K562 (cell line): ENCODE measurements at regions not wholly inside any gene's neighbourhood (a gene's known extent, or its start where the extent isn't known, plus 50 kb on each side); places are given as distances from the start of the nearest gene placed in this dataset.
A peak's percentile ranks its signal among the peaks of the same experiment; 100 is the strongest.

ENCODE experiments used
- BCOR ChIP-seq: fragments of 450-650 bp; IDR thresholded peaks from 2 replicates; pipeline ENCODE4 v1.6.1; 2016
- CAMTA2 ChIP-seq: fragments of 250-450 bp; sonication (Bioruptor Pico); conservative IDR thresholded peaks from 2 replicates; pipeline ENCODE4 v1.5.1; 2022
- CXXC5 ChIP-seq: fragments of 250-450 bp; sonication (Bioruptor Pico); IDR thresholded peaks from 2 replicates; pipeline ENCODE4 v1.8.0; 2022; ENCODE audit warnings: inconsistent platforms, mild to moderate bottlenecking, moderate library complexity
- HDAC2 ChIP-seq: fragments of 450-650 bp; IDR thresholded peaks from 2 replicates; pipeline ENCODE4 v1.6.1; 2016; ENCODE audit warnings: mild to moderate bottlenecking
- HDGF ChIP-seq: fragments of 450-650 bp; IDR thresholded peaks from 2 replicates; pipeline ENCODE4 v1.6.1; 2016
- JUND ChIP-seq, 2 experiments: IDR thresholded peaks; 2 replicates in 1 of 2; 3 replicates in 1 of 2; pipeline ENCODE4 v1.6.1; 2011; ENCODE audit warnings: borderline replicate concordance in 2 of 2, low read depth in 2 of 2, low read length in 2 of 2, improper control_type of control experiment in 1 of 2, missing biosample characterization in 1 of 2, missing genetic modification characterization in 1 of 2, missing genetic modification reagents in 1 of 2
- NR2C2 ChIP-seq, 2 experiments: fragments of 200-800 bp in 1 of 2; sonication (Bioruptor generic) in 1 of 2; sonication (generic) in 1 of 2; formaldehyde crosslinking in 1 of 2; IDR thresholded peaks; 2 replicates each; pipeline versions ENCODE4 v1.6.1 to v1.8.0; 2016 to 2022; ENCODE audit warnings: mild to moderate bottlenecking in 1 of 2, missing compliant biosample characterization in 1 of 2, missing genetic modification characterization in 1 of 2, missing genetic modification reagents in 1 of 2
- PTBP1 ChIP-seq: fragments of 200-400 bp; formaldehyde crosslinking; IDR thresholded peaks from 2 replicates; pipeline ENCODE4 v1.6.1; 2017; ENCODE audit warnings: low read depth, low read length
- RBM25 ChIP-seq: fragments of 200-400 bp; formaldehyde crosslinking; IDR thresholded peaks from 2 replicates; pipeline ENCODE4 v1.6.1; 2018; ENCODE audit warnings: low read length, low read depth, moderate library complexity; ENCODE audit not compliant: severe bottlenecking
- RCOR1 ChIP-seq, 2 experiments: IDR thresholded peaks; 2 replicates each; pipeline ENCODE4 v1.6.1; 2012; ENCODE audit warnings: low read depth in 2 of 2, low read length in 2 of 2, borderline replicate concordance in 1 of 2, improper control_type of control experiment in 1 of 2
- SMARCA5 ChIP-seq: fragments of 450-650 bp; IDR thresholded peaks from 2 replicates; pipeline ENCODE4 v1.6.1; 2016
- SRSF3 ChIP-seq: fragments of 200-400 bp; formaldehyde crosslinking; IDR thresholded peaks from 2 replicates; pipeline ENCODE4 v1.6.1; 2016; ENCODE audit warnings: mild to moderate bottlenecking, low read length, moderate library complexity; ENCODE audit not compliant: insufficient read depth
- TSHZ1 ChIP-seq: fragments of 250-450 bp; sonication (Bioruptor Pico); IDR thresholded peaks from 2 replicates; pipeline ENCODE4 v1.4.0; 2020; ENCODE audit warnings: mild to moderate bottlenecking, moderate library complexity
- ZFP36 ChIP-seq: fragments of 150-350 bp; IDR thresholded peaks from 2 replicates; pipeline ENCODE4 v1.6.1; 2018; ENCODE audit warnings: low read length, low read depth; ENCODE audit not compliant: partially characterized antibody
- ZNF184 ChIP-seq: sonication (generic); formaldehyde crosslinking; IDR thresholded peaks from 2 replicates; pipeline ENCODE4 v1.5.0; 2020; ENCODE audit warnings: missing genetic modification reagents
- ZNF280A ChIP-seq: fragments of 450-650 bp; IDR thresholded peaks from 2 replicates; pipeline ENCODE4 v1.6.1; 2018; ENCODE audit warnings: mild to moderate bottlenecking, low read depth; ENCODE audit not compliant: partially characterized antibody

- TF ChIP-seq HDAC2: peak; percentile 72
- TF ChIP-seq CAMTA2: no peak
- TF ChIP-seq RBM25: peak; percentile 93
- TF ChIP-seq PTBP1: 0 out of 2 replicates have a peak, but pooled peaks have one; percentile 24
- TF ChIP-seq CXXC5 (CRISPR knock-in tag): no peak
- TF ChIP-seq HDGF: no peak
- no peak for TF ChIP-seq SRSF3
- TF ChIP-seq ZNF184 (CRISPR knock-in tag): no peak
- no peak for TF ChIP-seq JUND (IDR thresholded peaks at IDR 0.05; ENCODE audit: borderline replicate concordance, low read depth, low read length)
- no peak for TF ChIP-seq JUND (tag; IDR thresholded peaks at IDR 0.05; ENCODE audit: borderline replicate concordance, low read depth, low read length)
- 0 out of 4 replicates have a peak, but pooled peaks of 1 of the 2 experiments have one; percentile 53 for TF ChIP-seq RCOR1 (IDR thresholded peaks at IDR 0.05; ENCODE audit: borderline replicate concordance in 1 of 2, low read depth in 2 of 2, low read length in 2 of 2)
- TF ChIP-seq ZNF280A: no peak
- 0 out of 2 replicates have a peak, but pooled peaks have one; percentile 30 for TF ChIP-seq NR2C2 (CRISPR knock-in tag; IDR thresholded peaks at IDR 0.05)
- no peak for TF ChIP-seq NR2C2 (tag; IDR thresholded peaks at IDR 0.05)
- peak; percentile 93 for TF ChIP-seq BCOR
- TF ChIP-seq ZFP36: peak; percentile 87
- TF ChIP-seq TSHZ1 (CRISPR knock-in tag): no peak
- peak; percentile 91 for TF ChIP-seq SMARCA5
These were observed 167.3 kb upstream of the GSE1 start (continued) for GRCh38 chr16:85445779-85446222.
